GM18502 (cell line): ENCODE measurements at regions not wholly inside any gene's neighbourhood (a gene's known extent, or its start where the extent isn't known, plus 50 kb on each side); places are given as distances from the start of the nearest gene placed in this dataset.
"Not testable (repeated sequence)": the region's sequence is repeated elsewhere in the genome, so short reads cannot be mapped to it uniquely, and the experiment has no call there.

Source experiments
- ATAC-seq: cut with Tn5 transposase; IDR thresholded peaks from one replicate; pipeline ENCODE4 v1.9.1; 2021; ENCODE audit warnings: mild to moderate bottlenecking; ENCODE audit not compliant: unreplicated experiment, poor library complexity

DNA sequence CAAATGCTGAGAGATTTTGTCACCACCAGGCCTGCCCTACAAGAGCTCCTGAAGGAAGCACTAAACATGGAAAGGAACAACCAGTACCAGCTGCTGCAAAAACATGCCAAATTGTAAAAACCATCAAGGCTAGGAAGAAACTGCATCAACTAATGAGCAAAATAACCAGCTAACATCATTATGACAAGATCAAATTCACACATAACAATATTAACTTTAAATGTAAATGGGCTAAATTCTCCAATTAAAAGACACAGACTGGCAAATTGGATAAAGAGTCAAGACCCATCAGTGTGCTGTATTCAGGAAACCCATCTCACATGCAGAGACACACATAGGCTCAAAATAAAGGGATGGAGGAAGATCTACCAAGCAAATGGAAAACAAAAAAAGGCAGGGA lies 222.8 kb upstream of the CCL2 start:
- ATAC-seq = not testable (repeated sequence)

- not testable (repeated sequence) for ATAC-seq
Measured at GRCh38 chr17:34038786-34039185, 216.3 kb upstream of the CCL2 start.

DNA sequence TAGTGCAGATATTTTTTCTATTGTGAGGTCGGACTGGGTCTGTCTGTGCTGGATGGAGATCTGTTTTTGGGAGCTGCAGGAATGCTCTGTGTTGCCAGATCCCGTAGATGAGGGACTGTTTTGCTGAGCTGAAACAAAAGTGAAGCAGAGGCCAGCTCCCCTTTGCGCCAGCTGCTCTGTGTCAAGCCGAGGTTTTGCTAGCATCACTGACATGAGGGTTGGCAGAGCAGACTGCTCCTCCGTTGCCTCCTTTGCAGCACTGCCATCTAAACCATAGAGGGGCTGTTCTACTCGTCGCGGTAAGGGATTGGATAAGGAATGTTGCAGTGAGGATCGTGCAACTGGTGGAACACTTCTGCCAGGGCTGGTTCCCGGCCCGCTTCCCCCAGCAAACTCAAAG lies 215.9 kb upstream of the CCL2 start:
- ATAC-seq = not testable (repeated sequence)

- ATAC-seq = peak; percentile 53
Measured at GRCh38 chr17:34039759-34040555, 215.1 kb upstream of the CCL2 start.

- ATAC-seq = no peak
Measured at GRCh38 chr17:34045990-34046389, 209.1 kb upstream of the CCL2 start.

- ATAC-seq = no peak
Measured at GRCh38 chr17:34051046-34051445, 204.0 kb upstream of the CCL2 start.

DNA sequence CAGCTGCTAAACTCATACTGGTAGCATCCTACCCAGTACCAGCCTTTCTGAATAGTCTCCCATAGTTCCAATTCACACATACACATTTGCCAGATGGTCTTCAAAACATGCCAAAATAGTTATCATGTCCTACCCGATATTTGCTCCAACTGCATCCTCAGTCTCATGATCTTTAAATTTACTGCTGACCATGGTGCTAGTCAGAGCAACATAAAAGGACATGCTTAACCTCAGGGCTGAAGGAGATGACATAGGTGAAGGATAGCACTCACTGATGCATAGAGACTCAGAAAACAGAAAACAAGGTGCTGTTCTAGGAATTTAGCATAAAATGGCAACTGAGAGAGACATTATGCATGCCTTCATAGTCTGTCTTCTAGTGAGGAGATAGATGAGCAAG lies 200.6 kb upstream of the CCL2 start:
- ATAC-seq = no peak

- ATAC-seq = no peak
Measured at GRCh38 chr17:34055606-34056005, 199.5 kb upstream of the CCL2 start.

DNA sequence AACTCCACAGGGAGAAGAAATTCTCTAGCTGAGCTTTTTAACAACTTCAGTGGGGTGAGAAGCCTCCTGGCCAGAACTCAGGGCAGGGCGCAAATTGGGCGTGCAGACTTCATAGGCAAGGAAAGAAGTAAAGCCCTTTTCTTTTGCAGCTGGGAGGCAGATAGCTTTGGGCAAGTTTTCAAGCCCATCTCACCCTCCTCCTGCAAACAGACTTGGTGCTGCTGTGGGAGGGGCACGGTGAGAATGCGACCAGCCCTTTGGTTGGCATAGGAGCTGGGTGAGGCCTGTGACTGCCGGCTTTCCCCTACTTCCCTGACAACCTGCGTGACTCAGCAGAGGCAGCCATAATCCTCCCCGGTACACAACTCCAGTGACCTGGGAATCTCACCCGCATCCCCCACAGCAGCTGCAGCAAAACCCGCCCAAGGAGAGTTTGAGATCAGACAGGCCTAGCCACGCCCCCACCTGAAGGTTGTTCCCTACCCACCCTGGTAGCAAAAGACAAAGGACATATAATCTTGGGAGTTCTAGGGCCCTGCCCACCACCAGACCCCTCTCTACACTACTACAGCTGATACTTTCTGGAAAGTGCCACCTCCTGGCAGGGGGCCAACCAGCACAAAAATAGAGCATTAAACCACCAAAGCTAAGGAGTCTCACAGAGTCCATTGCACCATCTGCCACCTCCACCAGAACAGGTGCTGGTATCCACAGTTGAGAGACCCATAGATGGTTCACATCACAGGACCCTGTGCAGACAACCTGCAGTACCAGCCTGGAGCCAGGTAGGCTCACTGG lies 195.5 kb upstream of the CCL2 start:
- no peak for ATAC-seq

GRCh38 chr17:34066528-34066927 lies 188.6 kb upstream of the CCL2 start:
- no peak for ATAC-seq

DNA sequence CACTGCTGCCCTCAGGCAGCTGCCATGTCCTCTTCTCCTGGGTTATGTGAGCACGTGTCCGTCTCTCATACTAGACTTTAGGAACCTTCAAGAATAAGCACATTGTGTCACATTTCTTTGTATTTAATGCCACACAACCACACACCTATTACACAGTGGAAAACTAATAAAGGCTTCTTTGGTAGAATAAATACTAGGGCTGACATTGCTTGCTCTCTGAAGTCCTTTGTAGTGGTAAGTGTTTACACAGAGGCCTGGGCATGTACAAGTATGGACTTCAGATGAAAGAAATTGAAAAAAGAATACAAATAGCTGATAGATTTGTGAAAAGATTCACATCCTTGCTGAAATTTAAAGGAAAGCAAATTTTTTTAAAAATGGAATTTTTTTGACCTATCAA lies 188.1 kb upstream of the CCL2 start:
- ATAC-seq = no peak

- ATAC-seq = no peak
Measured at GRCh38 chr17:34068571-34068970, 186.5 kb upstream of the CCL2 start.

DNA sequence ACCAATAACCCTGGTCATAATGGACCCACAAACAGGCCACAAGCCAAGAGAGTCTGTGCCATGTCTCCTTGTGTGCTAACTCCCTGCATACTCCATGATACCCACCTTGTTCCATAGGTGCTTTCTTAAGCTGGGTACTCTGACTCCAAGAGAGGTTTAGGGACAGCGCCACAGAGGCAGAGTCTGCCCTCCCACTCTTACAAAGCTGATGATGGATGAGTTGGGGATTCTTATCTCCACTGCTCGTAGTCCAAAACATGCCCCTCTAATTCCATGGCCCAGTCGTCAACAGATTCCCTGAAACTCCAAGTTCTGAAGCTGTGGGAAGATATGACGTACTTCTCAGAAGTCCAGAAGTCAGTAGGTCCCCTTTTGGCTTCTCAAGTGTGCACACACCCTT lies 184.4 kb upstream of the CCL2 start:
- no peak for ATAC-seq

GRCh38 chr17:34071886-34072420 lies 183.1 kb upstream of the CCL2 start:
- no peak for ATAC-seq

GRCh38 chr17:34075076-34075475 lies 180.0 kb upstream of the CCL2 start:
- no peak for ATAC-seq

- ATAC-seq = no peak
Measured at GRCh38 chr17:34076743-34077631, 178.1 kb upstream of the CCL2 start.

- ATAC-seq = no peak
Measured at GRCh38 chr17:34081269-34081668, 173.8 kb upstream of the CCL2 start.

DNA sequence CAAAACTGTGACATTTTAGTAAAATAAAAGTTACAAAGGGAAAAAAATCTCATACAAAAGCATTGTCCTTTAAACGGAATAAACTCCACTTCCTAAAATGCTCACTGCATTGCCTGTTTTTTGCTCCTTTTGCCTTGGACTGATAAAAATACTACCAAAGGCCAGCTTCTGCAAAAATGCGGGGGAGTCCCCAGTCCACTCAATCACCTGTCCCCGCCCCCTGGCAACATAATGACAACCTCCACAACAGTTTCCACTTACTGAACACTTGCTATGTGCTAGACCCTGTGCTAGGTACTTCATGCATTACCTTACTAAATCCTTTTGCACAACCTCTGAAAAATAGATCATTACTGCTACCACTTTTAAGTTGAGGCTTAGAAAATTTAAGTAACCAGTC lies 172.7 kb upstream of the CCL2 start:
- no peak for ATAC-seq

GRCh38 chr17:34089042-34089441 lies 166.0 kb upstream of the CCL2 start:
- not testable (repeated sequence) for ATAC-seq

- ATAC-seq = no peak
Measured at GRCh38 chr17:34090593-34090992, 164.5 kb upstream of the CCL2 start.
